Kidney epithelial cell (primary cell): ENCODE measurements at regions not wholly inside any gene's neighbourhood (a gene's known extent, or its start where the extent isn't known, plus 50 kb on each side); places are given as distances from the start of the nearest gene placed in this dataset.

Source experiments
- DNase-seq: peaks from one replicate; pipeline ENCODE4 v3.0.0-alpha.2; 2010; ENCODE audit warnings: low read depth
- H3K27me3 ChIP-seq: 2 replicates; pipeline ENCODE4 v1.6.0; 2011; ENCODE audit warnings: low read length; ENCODE audit not compliant: control insufficient read depth, insufficient read depth
- H3K36me3 ChIP-seq: 2 replicates; pipeline ENCODE4 v1.5.1; 2011; ENCODE audit warnings: low read length; ENCODE audit not compliant: control insufficient read depth, insufficient read depth
- H3K4me3 ChIP-seq: 2 replicates; pipeline ENCODE4 v1.5.1; 2011; ENCODE audit warnings: low read depth, mild to moderate bottlenecking, control low read depth, low read length
- TF ChIP-seq, protein P1 (sequence below): IDR thresholded peaks from 2 replicates; pipeline ENCODE4 v1.5.1; 2011; ENCODE audit warnings: mild to moderate bottlenecking, moderate library complexity, low read length, control low read depth, inconsistent platforms; ENCODE audit not compliant: insufficient read depth, poor library complexity, severe bottlenecking

DNA sequence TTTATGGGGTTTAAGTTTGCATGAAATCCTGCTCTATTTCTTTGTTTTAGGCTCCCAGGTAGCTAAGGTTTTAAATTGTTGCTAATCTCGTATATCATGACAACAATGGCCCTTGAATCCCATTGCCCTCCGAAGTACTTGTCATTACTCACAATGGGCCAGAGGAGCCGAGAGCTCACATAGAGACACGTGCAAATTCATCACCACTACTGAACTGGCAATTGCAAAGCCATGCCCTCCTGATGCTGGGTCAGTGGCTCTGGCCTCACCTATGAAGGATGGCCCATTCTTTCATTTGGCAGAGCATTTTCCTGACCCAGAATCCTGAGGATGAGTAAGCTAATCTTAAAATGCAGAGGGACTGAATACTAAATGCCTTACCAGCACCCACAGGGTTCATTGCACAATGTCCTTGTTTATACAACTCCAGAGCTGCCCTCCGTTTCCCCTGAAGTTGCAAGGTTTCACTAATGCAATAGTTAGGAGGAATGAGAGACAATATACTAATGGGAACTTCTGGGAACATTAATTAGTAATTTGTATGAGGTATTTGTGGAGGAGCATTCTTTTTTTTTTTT, 71.6 kb upstream of the GAREM1 start:
- peak; percentile 54 for DNase-seq
- TF ChIP-seq, protein P1, sequence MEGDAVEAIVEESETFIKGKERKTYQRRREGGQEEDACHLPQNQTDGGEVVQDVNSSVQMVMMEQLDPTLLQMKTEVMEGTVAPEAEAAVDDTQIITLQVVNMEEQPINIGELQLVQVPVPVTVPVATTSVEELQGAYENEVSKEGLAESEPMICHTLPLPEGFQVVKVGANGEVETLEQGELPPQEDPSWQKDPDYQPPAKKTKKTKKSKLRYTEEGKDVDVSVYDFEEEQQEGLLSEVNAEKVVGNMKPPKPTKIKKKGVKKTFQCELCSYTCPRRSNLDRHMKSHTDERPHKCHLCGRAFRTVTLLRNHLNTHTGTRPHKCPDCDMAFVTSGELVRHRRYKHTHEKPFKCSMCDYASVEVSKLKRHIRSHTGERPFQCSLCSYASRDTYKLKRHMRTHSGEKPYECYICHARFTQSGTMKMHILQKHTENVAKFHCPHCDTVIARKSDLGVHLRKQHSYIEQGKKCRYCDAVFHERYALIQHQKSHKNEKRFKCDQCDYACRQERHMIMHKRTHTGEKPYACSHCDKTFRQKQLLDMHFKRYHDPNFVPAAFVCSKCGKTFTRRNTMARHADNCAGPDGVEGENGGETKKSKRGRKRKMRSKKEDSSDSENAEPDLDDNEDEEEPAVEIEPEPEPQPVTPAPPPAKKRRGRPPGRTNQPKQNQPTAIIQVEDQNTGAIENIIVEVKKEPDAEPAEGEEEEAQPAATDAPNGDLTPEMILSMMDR: no peak
- Histone ChIP-seq H3K27me3 (no peaks in the 10 kb centered on the region), H3K4me3 (no peak overlapping the region), H3K36me3 (no peaks in the 10 kb centered on the region)

DNA sequence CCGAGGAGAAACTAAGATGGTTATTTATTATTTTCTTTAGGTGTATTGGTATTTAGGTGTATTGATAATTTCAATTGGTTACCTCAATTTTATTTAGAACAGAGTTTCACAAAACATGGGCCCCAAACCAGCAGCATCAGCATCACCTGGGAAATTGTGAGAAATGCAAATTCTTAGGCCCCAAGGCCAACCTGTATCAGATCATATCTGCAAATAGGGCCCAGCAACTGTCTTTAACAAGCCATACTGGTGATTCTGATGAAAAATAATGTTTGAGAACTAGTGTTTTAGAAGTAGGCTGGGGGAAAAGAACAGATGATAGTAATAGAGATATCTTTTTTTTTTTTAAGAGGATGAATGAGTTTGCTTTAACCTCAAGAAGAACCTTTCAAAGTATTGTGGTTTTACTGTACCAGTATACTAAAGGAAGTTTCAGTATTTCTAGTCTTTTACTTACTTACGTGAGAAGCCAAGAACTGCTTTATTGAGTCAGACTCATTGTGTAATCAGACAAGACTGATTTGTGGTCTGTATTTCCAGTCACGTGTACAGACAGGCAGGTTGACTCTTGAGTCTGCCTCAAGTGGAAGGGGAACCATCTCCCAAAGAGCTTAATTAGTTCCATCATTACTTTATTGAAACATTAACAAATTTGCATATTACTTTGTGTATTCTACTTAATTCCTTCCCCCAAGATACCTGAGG, 60.4 kb upstream of the GAREM1 start:
- TF ChIP-seq, protein P1: no peak
- Histone ChIP-seq H3K4me3 (no peak overlapping the region), H3K36me3 (no peaks in the 10 kb centered on the region), H3K27me3 (no peaks in the 10 kb centered on the region)
- DNase-seq: peak; percentile 85

DNA sequence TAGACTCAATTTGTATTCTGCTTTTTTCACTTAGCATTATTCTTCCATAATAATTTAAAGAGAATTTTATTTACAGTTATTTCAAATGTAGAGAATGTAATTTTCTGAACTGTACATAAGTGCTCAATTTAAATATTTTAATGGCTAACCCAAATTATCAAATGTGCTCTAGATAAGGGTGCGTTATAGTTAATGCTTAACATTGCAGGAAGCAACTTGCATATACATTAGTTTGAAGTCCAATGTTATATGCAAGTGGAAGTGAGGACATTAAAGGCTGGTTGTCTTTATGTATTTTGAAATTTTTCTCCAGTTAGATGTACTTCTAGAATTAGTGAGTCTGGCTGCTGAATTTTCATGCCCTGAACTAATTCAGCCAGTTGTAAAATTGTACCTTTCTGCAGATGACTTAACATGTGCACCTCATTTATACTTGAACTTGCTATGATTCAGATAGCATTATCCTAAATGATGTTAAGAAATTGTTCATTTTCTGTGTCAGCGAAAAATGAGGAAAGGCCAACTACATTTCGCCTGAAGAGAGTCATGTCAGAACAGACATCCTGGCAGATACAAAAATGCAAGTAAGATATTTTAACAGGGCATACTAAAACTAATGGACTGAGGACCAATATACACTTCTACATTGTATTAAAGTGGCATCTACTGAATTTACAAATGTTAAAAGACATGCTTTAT, 59.2 kb upstream of the GAREM1 start:
- no peaks in the 10 kb centered on the region for H3K27me3 ChIP-seq
- no peak overlapping the region for H3K4me3 ChIP-seq
- H3K36me3 ChIP-seq: no peaks in the 10 kb centered on the region
- TF ChIP-seq, protein P1: no peak
- no peak for DNase-seq

DNA sequence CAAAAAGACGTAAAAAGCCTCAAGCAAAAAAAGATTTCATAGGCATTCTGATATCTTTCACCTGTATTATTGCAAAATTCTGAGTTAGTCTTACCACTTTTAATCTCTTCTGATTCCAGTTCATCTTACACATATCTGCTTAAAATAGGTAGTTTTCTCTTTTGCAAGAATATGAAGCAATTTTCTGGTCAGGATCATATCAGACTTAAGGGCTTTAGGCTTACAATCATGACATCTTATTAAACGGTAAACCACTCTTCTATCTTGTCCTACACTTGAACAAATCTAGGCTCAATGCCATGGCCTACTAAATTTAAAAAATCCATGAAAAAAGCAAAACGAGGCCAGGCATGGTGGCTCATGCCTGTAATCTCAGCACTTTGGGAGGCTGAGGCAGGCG, 50.1 kb upstream of the GAREM1 start:
- H3K4me3 ChIP-seq: no peak overlapping the region
- TF ChIP-seq, protein P1: no peak

More for the DNA sequence above, 50.1 kb upstream of the GAREM1 start:
- no peak for DNase-seq
- H3K36me3 ChIP-seq: no peaks in the 10 kb centered on the region
- H3K27me3 ChIP-seq: no peaks in the 10 kb centered on the region
